ENCODE measurements at regions not wholly inside any gene's neighbourhood (a gene's known extent, or its start where the extent isn't known, plus 50 kb on each side); places are given as distances from the start of the nearest gene placed in this dataset.

DNA sequence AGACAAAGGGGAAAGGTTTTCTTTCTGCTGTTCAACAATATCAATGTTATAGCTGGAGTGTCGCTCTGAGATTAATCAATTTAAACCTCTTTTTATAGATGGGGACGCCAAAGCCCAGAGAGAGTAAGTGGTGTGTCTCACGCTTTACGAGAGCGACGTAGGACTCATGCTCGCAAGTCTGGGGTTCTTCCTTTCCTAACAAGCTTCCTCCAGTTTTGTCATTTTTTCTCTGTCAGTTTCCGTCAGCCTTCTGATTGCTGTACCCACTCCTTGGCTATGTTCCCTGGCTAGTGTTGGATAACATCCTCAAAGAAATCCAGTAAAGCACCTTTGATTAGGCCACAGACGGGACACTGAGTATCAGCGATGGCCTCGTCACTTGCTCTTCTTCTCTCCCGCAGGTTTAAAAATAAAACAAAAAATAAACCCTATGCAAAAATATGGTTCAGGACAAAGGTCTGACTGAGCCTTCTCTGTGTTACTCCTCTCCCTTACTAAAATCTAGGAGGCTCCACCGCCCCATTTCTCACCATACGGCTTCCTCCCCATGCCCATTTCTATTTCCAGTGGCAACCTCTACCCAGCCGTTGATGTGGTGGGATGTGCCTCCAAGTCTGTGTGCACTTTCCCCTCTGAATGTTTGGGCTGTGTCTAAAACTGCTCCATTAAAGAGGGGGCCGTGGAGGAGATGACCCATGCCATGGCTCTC, 172.7 kb upstream of the PARP11 start:
- no peak for DNase-seq

DNA sequence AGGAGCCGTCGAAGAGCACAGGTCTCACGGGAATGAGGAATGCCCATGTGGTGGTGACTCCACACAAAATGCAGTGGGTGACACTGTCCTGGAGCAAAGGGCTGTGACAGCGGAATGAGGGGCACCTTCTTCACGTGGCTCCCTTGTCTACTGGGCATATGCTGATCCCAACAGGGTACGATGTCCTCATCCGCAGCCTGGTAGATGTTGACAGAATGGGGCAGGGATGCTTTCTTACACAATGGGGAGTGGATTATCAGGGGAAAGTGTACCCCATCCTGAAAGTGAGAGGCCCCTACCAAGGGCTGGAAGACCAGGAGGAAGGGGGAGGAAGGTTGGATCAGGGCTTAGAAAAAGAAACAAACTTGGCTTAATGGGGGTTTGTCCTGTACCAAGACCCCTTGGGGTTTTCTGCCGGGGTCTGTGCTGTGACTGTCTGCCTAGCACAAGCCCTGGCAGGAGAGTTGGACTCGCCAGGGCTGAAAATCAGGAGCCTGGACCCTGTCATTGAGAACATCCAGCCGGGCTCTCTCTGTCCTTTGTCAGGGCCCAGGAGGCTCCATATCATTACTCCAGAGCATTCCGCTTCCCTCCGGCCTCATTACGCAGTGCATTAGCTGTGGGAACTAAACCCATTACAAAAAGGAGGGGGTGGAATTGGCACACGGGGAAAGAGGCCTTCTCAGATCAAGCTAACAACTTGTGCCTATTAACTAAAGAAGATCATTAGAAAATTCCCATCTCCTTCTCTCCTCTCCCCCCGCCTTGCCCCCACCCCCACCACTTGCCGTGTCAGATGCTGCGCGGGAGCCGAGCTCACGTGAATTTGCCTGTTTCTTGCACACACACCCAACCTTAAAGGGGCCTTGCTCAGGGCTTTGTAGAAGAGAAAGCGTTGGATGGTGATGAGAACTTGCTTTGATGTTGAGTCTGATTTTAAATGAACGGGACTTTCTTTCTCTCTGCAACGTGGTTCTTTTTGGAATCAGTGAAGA, 171.8 kb upstream of the PARP11 start:
- no peak for DNase-seq

DNA sequence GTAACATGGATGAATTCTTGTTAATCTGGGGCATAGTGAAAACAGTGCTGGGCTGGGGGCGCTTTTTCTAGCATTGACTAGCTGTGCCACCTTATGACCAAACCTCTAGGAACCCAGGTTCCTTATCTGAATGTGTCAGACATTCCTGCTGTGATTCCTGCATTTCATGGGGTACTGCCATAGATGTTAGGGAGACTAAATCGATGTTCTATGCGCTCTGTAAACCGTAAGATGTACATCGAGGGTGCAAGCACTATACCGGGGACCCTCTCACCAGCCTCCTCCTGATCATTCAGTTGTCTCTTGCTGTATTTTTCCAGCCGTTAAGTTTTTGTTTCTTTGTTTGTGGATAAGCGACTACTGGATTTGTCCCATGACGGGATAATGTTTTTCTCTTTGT, 170.9 kb upstream of the PARP11 start:
- DNase-seq: no peak

DNA sequence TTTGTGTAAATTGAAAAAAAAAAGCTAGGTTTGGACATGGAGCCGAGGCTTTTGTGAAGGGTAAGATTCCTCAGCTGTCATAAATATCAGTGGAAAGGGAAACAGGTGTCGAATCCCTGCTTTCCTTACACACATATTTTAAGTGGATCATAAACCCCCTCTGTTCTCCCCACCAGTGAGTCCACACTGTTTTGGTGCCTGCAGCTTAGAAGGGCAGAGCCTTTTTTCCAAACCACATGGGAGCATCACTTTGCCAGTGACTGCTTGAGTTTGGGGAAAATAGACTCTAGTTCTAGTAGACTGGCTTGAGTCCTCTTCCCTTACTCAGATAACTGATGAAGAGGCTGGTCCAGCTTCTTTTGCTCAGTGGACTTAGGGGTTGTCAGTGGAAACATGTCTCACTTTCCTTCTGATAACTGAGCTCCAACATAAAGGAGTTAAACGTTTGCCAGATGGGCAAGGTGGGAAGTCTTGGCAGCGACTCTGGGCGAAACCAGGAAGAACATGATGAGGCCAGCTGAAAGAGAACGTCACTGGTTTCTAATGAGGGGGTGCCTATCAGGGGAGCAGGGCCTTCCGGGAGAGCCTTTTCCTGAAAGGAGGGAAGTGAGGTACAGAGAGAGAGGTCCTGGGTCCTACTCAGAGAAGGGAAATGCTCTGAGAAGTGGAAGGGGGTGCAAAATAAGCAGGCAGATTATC, 168.1 kb upstream of the PARP11 start:
- DNase-seq: no peak

DNA sequence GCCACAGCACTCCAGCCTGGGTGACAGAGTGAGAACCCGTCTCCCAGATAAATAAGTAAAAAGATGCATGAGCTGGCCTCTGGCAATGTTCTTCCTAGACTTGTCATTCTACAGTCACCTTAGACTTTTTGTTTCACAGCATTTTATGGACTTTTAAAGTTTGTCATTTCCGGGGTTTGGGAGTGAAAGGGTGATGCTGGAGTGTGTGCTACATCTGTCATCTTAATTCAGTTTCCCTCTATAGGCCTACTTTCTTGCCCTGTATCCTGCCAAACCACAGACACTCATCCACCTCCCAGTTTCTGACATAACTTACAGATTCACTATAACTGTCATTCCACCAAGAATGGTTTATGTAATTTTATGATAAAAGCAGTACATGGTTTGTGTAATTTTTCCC, 166.7 kb upstream of the PARP11 start:
- DNase-seq: no peak

DNA sequence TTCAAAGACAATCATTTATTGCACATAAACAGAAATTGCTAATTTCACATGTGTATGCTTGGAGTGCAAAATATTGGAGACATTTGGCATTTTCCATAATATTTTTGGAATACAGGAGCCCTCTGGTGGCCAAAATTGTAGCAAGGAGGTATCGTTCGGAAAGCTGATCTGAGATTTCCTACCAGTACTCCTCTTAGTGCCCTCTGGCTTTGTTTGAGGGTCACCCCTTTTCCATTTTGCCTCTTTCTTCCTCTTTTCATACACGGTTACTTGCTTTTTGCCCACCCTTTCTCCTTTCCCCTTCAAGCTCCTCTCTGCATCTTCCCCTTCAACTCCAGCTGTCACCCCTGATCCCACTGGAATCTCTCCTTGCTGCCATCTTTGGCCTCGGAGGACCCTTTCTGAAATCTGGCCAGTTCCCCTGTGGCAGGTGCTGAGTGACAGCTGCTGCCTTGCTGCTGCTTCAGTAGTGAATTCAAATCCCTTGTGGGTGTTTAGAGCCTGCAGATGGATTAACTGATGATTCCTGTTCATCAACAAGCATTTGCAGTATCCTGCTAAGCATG, 164.6 kb upstream of the PARP11 start:
- DNase-seq: peak in 1 of 2 donors; percentile 33

DNA sequence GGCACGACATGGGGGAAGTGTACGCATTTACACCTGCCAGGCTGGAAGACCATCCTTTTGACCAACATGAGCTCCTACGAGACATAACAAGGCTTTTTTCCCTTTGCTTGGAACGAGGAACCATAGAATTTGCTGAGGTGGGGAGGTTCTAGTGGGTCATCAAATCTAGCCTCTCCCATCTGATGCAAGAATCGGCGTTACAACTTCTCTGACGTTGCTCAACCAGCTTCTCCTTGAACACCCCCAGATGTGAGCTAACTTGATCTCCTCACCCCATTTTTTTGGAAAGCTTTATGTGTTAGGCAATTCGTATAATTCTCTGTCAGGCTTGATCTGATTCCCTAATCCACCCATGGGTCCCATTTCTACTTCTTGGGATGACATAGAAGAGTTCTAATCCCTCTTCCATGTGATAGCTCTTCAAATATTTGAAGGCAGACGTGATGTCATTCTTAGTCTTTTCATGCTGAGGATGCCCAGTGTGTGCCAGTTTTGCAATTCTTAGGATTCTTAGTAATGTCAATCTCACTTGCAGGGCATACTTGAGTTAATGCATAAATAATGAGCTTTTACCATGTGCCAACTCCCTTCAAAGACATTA, 163.6 kb upstream of the PARP11 start:
- DNase-seq: no peak

DNA sequence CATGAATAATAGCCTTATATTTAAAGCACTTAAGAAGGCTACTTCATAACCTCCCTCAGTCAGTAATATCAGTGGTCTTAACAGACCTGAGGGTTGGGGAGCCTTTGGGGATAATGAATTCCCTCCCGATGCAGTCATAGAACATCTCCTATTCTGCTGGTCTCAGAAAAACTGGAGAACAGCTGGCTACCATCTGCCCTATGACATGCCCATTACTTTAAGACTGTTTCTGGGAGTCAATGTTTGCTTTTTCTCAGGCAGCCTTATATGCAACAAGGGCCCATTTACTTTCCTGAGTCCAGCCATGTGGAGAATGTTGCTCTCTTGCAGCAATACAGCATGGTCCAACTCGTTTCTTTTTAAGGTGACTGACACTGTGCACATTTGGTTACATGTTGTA, 161.7 kb upstream of the PARP11 start:
- no peak for DNase-seq

DNA sequence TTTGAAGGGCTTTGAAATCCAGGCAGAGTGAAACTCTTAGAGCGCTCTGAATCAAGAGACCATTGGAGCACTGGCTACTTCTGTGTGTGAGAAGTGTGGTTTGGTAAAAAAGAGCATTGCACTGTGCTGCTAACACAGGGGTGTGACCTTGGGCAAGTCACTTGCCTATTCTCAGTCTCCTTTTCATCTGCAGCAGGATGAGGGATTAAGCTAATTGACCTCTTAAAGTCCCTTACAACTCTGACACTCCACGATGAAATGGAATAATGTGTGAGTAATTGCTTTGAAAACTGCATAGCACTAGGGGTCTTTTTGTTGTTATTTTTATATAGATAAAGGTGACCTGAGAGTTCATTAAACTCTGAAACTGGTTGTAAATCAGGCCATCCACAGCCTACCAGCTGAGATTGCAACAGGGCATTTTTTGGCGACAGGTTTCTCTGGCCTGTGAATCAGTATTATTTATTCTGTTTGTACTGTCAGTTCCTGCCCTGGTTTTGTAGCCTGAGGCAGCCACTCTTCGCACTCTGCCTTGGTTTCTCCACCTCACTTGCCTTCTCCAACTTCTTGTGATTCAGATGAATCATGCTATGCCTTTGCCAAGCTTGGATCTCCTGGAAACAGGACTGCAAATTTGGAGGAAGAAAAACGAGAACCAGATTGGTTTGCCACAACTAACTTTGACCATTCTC, 159.9 kb upstream of the PARP11 start:
- no peak for DNase-seq

DNA sequence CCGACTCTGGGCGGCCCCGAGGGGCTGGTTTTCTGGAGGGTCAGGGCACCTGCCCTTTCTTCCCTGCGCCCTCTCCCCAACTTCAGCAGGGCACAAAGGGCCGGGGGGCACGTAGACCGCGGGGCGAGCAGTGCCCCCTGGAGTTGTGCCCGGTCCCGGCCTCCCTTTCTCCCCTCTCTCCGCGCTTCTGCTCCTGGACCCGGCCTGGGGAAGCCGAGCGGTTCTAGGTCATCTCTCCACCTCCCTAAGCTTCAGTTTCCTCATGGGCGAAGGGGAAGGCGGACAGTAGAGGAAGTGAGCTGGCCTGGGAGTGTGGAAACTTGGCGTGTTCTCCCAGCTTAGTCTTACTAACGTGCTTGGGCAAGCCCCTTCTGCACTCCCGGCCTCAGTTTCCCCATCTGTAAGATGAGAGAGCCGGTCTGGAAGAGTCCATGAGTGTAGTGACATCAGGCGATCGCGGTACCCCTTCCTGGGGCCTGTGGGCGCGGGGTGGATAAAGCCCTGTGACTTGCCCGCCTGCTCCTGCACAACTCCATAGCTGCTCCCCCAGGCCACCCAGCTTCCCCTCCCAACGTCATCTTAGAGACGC, 158.6 kb upstream of the PARP11 start:
- peak in 1 of 2 donors; percentile 1 for DNase-seq

DNA sequence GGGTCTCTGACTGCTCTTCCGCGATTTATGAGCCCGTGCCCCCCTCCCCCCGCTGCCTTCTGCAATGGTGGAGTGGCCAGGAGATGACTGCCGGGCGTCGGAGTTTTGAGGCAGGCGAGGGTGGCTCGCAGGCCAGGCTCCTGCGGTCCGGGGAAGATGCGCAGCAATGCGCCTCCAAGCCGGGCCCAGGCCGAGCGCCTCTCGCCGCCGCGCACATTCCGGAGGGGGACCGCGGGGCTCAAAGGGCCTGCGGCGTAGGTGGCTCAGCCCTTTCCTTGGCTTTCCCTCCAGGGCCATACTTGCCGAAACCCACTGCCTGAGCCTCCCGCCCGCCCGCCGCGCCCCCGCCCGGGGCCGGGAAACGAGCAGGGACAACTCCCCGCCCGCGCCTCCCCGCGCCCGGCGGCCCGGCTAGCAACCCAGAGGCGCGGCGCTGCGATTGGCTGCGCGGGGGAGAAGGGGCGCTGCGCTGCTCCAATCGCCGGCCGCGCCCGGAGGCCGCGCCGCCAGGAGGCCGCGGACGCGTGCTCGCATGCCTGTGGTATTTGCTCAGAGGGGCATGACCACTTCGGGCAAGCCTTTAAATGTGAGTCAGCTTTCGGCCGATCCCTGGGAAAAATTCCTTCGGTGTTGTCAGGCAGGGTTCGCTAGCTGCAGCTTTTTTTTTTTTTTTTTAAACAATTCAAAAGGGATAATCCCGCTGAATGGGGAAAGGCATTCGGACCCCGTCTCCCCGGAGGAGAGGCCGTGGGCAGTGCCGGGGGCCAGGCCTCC, 157.9 kb upstream of the PARP11 start:
- peak; percentile 71 to 76 for DNase-seq

DNA sequence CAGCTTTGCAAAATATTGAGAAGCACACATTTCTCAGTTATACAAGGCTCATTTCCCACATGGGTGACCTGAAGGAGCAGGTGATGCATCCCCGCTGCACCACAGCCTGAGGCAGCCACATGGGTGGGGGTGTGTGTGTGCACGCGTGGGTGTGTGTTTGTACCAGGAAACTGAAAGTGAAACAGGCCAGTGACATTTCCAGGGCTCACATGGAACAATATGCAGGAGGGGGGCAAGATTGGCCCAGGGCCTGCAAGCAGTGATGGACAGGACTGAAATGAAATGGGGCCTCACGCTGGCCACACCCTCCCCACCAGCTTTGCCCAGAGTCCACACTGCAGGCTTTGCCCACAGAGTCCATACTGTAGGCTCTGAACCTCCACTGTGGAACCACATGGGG, 154.2 kb upstream of the PARP11 start:
- peak; percentile 47 to 60 for DNase-seq

DNA sequence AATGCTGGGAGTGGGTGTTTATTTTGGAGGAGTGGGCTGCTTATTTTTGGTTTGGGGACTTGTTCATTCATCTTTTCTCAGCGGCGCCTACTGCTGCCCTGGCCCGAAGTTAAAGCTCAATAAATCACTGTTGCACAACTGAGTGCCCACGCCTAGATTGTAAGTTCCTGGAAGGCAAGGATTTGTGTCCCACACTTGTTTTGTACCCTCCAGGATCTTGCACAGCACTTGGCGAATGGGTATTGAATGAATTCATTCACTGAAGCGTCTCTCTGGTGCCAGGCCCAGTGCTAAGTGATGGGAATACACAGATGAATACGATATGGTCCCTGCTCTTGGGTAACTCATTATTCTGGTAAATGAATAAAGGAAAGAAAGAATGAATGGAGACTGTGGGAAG, 153.3 kb upstream of the PARP11 start:
- no peak for DNase-seq

DNA sequence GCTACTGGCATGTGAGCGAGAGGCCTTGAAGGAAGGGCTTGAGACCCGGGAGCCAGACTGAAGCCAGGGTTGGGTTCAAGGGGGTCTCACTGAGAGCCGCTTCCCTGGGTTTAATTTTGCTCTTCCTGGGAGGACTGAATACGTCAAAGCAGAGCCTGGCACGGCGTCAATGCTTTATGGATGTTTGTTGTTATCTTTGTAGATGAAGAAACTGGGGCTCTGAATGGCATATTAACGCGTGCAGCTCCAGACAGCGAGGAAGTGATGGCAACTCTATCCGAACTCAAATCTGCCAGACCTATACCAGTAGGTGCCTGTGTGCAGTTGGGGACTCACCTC, 152.8 kb upstream of the PARP11 start:
- DNase-seq: no peak

DNA sequence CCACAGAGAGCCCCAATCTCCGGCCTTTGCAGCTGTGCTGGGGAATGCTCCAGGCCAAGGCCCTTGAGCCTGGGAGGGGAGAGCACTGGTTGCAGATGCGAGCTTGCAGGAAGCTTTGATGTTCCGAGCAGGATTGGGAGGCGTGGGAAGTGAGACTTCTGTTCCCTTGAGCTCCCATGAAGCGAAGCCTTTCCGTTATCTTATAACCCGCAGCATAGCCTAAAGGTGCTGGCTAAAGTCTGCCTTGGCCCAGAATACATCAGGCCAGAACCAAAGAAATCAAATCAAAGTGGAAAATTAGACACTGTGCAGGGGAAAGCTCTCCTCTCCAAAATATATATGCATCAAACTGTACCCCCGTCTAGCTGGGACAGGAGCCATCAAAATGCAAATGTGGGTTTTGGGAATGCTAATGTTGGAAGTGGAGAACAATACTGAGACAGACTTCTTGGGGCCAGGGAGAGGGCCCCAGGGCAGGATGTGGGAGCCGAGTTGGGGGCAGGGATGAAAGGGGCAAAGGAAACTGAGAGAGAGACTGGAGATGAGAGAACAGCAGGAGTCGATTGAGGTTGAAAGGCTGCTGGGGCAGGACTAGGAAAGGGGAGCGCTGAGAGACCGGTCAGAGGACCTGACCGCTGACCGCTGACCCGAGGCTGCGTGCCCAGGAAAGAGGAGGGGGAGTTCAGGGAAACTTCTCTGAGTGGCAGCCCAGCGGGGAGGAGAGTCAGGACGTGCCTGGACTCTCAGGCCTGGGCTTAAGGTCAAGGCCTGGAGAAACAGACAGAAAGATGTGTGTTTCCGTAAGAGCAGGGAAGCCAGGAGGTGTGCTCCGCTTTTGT, 152.2 kb upstream of the PARP11 start:
- DNase-seq: no peak

DNA sequence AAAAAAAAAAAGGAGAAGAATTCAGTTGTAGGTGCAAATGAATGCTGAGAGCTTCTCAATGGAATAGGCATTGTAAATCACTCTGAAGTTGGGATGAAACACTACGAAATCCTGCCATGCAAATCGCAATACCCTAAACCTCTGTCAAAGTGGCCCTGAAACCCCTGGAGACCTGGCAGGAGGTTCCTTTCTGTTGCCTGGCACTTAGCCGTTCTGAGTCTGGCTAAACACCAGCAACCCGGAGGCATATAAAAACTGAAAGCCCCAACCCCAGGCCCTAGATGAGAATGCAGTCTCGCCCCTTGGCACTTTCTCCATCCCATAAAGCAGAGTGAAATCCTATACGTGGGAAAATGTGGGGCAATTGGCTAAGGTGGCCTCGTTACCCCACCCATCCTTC, 151.5 kb upstream of the PARP11 start:
- DNase-seq: no peak

DNA sequence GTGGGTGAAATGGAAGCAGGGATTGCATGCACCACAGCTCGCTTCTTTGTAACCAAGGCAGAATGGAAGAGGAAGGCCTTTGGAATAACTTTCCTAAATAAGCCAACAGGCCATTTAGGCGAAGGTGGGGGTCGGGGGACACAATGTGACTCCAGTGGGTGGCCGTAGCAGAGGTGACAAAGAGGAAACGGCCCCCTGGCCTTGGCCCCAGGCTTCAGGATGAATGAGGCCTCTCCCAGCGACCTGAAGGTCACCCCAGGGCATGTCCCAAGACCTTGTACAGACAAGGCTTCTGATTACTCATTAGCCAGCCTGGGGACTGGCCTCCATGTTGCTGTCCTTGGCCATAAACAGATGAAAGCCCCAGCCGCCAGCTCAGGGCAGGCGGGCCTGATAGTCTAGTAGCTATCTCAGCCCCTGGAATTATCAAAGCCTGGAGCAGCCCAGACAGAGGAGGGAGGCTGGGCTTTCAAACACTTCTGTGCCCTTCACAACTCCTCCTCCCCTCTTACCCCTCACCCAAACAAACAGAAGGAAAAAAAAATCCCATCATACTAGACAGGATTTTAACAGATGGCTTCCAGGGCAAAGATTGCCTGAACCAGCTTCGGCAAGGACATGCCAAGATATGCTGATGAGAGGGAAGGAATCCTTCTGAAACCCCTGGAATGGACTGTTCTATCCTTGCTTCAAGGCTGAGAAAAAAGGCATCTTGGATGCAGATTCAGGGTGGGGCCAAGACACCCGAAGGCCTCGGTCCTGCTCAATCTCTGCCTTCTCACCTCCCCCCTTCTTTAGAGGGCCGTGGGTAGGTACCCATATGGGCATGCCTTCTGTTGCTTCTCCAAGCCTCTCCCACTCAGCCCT, 142.3 kb upstream of the PARP11 start:
- DNase-seq: no peak

DNA sequence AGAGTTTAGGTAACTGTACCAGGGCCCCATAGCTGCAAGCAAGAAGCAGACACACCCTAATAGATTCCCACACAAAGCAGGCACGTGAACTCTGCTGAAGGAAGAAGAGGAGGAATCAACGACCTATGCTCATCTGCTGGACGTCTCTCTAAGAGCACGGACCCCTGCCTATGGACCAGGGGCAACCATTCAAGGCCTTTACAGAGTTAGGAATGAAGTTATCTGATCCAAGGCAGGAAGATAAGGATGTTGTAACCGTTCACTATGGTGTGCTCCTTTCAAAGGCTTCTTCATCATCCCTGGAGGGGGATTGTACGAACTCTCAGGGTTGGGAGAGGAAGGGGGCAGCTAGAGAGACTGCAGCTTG, 141.6 kb upstream of the PARP11 start:
- DNase-seq: no peak

DNA sequence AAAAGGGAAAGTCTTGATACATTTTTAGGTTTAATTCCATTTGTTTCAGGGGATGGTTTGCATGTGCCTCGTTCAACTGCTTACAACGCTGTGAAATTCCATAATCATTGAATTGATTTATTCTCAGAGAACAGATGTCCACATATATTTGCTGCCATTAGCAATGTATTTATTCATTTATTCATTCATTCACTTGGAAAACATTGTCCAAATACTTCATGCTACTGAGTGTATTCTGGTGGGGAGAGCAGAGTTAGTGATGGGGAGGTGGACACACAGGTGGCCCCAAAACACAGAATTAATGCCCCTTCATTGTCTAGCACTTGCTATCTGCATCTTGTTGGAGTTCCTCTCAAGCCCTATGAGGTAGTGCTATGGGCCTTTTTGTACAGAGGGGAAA, 141.2 kb upstream of the PARP11 start:
- DNase-seq: no peak

All from CD4-positive, alpha-beta T cell treated with Interleukin-1 beta for 1 hour (primary cell).